ENCODE measurements at regions not wholly inside any gene's neighbourhood (a gene's known extent, or its start where the extent isn't known, plus 50 kb on each side); places are given as distances from the start of the nearest gene placed in this dataset.
"Not testable (repeated sequence)": the region's sequence is repeated elsewhere in the genome, so short reads cannot be mapped to it uniquely, and the experiment has no call there.

DNA sequence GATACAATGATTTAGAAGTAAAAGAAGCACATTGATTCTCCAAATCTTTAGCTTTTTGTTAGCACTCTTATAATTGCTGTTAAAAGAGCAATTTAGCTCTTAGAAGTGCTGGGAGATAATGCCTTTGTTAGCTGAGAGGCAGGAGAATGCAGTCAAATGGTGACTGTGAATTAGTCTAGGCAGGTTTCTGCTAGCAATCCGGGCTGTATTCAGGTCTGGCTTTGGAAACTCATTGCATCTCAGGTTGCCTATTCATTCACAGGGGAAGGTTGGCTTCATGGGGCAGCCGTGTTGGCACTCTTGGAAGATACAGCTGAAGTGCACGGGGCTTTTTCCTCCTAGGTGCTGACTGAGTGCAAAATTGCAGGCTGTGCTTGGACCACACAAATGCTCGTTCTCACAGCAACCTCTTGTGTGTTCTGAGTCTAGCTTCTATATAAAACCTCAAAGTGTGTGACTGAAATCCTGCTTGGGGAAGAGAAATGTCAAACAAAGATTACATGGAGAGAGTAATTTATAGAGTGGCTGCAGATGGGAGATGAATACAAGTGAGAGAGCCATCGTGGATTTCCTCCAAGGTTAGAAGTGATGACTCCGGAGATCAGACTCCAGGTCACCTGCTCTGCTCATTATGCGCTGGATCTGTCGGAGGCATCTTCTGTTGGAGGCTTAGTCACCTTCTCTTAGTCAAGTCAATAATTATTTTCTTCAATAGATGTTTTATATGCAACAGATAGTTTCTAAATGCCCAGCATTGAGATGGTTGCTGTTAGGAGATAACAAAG, 167.8 kb downstream of the PMAIP1 start:
- no peak for DNase-seq (ENCODE audit: extremely low read depth in 1 of 2, low read depth in 1 of 2)

DNA sequence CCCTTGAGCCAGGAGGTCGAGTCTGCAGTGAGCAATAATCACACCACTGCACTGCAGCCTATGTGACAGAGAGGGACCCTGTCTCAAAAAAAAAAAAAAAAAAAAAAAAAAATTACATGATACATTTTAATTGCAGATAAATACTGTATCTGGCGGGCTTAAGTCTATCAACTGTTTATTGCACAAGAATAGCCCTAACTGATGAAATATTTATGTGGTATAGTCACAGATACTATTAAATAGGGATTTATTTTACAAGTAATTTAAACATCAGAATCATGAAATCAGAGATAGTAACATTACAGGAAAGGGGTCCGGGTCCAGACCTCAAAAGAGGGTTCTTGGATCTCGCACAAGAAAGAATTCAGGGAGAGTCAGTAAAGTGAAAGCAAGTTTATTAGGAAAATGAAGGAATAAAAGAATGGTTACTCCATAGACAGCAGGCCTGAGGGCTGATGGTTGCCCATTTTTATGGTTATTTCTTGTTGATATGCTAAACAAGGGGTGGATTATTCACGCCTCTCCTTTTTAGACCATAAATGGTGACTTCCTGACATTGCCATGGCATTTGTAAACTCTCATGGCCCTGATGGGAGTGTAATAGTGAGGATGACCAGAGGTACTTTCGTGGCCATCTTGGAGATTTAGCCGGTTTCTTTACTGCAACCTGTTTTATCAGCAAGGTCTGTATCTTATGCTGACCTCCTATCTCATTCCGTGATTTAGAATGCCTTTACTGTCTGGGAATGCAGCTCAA, 166.6 kb downstream of the PMAIP1 start:
- no peak for DNase-seq (ENCODE audit: extremely low read depth in 1 of 2, low read depth in 1 of 2)

DNA sequence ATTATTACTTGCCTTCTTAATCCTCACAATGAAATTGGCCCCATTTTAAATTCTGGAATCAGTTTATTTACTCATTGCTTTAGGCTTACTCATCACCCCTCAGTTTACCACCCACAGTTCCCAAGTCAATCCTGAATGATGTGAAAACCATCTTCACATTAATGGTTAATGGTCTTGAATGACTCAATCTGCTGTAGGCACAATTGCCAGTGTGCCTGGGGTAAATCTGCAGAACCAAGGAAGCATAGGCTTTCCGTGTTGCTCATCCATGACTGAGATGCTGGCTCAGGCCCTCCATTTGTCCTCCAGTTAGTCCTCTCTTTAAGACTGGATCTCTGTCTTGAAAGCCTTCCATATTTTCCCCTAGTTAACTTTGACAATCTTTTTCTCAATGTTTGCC, 164.5 kb downstream of the PMAIP1 start:
- DNase-seq (ENCODE audit: extremely low read depth in 1 of 2, low read depth in 1 of 2) = no peak

DNA sequence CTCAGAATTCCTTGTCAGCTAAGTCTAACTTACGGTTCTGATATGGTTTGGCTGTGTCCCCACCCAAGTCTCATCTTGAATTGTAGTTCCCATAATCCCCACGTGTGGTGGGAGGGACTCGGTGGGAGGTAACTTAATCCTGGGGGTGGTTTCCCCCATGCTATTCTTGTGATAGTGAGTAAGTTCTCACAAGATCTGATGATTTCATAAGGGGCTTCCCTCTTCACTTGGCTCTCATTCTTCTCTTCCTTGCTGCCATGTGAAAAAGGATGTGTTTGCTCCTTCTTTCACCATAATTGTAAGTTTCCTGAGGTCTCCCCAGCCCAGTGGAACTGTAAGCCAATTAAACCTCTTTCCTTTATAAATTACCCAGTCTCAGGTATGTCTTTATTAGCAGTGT, 163.0 kb downstream of the PMAIP1 start:
- DNase-seq (ENCODE audit: extremely low read depth in 1 of 2, low read depth in 1 of 2) = not testable (repeated sequence)

DNA sequence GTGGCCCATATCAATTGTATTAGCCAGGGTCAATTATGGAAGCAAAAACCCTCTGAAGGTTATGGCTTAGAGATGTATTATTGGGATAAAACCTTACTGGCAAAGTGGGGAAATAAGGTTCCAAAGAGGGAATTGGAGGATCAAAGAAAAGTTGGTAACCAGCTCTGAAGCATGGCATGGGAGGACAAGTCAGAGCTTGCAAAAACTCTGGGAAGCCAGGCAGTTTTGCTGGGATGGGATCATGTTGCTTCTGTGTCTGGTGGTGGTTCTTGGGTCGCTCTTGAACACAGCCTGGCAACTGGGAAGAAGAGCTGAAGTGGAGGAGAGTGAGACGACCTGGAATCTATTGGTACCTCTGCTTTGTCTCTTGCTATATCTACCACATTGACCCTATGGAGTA, 162.6 kb downstream of the PMAIP1 start:
- no peak for DNase-seq (ENCODE audit: extremely low read depth in 1 of 2, low read depth in 1 of 2)

DNA sequence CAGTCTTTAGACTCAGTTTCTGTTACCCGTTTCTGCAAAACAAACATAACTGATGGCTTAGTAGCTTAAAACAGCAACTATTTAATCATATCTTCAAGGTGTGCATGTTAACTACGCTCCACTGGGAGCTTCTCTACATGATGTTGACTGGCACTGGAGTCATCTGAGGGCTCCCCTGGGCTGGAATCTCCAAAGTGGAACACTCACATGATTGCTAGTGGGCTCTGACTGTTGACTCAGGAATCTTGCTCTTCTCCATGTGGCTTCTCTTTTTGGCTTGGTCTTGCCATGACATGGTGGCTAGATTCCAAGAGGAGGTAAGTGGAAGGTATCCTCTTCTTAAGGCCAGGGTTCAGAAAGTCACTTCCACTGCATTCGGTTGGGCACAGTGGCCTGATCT, 160.8 kb downstream of the PMAIP1 start:
- DNase-seq (ENCODE audit: extremely low read depth in 1 of 2, low read depth in 1 of 2) = no peak

DNA sequence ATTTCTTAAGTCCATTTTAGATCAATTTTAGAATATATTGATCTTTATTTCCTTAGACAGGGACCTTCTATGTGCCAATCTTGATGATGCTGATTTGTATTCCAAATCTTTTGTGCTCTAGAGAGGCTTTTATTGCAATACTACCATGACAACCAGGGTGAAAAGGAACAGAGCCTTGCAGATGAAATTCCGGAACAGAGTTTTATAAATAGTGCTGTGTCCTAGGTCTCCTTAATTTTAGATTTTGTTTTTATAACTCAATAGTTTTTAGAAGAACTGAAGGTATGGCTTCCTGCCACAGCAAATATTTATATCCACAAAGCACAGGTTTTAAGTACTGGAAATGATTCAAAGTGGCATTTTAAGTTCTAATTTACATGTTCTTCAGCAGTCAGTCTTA, 160.2 kb downstream of the PMAIP1 start:
- no peak for DNase-seq (ENCODE audit: extremely low read depth in 1 of 2, low read depth in 1 of 2)

DNA sequence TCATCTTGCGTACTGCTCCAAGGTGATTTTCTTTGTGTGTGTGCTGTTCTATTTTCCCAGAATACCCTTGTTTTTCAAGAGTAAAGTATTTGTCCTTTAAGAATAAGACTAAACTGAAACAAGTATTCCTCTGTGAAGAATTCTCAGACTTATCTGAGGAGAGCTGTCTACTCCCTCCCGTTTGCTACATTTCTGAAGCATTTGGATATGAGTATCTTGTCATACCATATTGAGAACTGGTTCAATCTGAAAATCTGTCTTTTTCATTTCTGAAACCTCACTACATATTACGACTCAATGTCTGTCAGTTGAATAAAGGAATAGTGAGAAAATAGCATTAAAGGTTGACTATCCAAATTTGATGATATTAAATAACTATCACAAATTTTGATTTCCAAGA, 159.4 kb downstream of the PMAIP1 start:
- DNase-seq (ENCODE audit: extremely low read depth in 1 of 2, low read depth in 1 of 2) = no peak

DNA sequence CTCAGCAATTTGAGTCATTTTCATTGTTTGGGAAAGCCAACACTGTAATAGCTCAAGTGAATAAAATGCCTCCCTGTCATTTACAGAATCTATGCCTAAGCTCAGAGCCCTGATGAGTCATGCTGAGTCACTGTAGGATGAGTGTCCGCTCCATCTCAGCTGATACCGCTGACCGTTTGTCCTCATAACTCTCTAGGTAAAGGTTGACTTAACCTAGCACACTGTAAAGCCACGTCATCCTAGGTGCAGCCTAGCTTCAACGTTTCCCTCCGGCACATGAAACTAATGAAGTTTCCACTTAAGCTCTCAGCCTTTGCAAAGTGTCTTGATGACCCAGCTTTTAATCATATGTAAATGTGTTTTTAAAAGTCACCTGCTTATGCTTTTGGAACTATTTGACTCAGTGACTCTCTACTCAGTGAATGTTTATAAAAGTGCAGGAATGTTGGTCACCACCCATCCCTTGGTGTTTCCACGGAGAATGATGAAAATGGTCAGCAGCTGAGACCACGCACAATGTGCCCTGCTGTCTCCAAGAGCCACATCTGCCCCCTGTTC, 154.0 kb downstream of the PMAIP1 start:
- no peak for DNase-seq (ENCODE audit: extremely low read depth in 1 of 2, low read depth in 1 of 2)

DNA sequence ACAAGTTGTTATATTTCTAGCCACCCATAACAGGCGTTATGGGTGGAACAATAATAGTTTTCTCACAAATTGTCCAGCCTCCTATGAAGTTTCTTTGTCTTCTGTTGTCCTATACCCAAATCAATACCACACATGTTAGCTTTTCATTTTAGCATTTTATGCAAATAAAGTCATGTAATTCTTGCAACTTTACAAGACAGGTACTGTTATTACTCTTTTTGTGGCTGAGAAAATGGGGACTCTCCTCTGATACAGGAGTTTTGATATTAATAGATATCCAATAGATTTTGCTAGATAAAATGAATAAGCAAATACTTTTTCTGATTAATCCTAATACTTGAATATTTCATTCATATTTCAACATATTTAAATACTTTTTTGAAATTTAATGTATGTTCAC, 151.0 kb downstream of the PMAIP1 start:
- DNase-seq (ENCODE audit: extremely low read depth in 1 of 2, low read depth in 1 of 2) = no peak

DNA sequence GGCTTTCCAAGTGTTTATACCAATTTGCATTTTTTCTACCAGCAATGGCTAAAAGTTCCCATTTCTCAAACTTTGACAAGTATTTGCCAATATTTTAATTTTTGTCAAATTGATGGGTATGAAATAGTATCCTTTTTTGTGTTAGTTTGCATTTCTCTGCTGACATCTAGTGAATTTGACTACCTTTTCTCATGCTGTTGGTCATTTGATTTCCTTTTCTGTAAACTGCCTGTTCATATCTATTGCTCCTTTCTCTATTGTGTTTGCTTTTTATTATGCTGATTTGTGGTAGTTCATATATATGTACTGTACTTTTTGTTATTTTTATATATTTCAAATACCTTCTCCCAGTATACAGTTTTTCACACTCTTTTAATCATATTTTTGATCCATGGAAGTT, 149.4 kb downstream of the PMAIP1 start:
- no peak for DNase-seq (ENCODE audit: extremely low read depth in 1 of 2, low read depth in 1 of 2)

DNA sequence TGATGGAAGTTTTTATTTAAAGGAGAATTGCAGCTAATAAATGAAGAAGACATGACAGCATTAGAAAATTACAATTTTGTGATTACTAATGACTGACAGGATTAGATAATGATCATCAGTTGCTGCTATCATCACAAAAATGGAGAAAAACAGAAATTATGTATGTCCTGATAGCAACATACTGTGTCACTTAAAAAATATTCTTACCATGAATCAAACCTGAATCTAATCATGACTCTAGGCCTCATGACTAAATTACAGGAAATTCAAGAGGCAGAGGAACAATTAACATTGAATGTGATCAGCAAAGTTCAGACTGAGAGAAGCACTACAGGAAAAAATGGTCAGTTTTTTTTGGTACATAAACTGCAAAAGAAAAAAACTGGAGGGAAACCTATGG, 147.8 kb downstream of the PMAIP1 start:
- no peak for DNase-seq (ENCODE audit: extremely low read depth in 1 of 2, low read depth in 1 of 2)

DNA sequence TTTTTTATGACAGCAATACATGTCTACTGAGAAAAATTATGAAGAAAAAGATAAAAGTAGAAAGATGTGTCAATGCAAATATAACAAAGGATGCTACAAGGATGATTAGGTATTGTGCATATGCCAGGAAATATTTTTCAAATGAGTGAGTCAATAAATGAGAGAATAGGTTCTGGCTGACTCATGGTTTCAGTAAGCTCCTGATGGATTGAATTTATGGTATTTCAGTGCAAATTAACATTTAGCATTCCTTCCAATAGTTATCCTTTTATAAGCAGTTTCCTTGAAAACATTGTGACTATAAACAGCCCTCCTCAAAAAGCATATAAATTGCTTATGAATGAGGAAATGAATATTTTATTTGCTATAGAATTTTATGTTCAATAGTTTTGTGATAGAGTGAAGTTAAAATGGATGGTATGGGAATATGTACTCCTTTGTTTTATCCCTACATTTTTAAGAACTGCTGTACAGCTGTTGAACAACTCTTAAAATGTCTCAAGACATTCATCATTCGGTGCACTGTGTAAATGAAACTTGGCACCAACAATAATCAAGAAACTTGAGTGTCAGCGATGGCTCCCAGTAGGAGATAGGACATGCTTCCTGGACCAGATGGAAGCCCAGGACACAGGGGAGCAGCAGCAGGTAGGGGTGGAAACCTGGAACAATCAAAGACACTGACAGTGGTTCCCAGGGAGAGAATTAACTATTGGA, 144.7 kb downstream of the PMAIP1 start:
- no peak for DNase-seq (ENCODE audit: extremely low read depth in 1 of 2, low read depth in 1 of 2)

DNA sequence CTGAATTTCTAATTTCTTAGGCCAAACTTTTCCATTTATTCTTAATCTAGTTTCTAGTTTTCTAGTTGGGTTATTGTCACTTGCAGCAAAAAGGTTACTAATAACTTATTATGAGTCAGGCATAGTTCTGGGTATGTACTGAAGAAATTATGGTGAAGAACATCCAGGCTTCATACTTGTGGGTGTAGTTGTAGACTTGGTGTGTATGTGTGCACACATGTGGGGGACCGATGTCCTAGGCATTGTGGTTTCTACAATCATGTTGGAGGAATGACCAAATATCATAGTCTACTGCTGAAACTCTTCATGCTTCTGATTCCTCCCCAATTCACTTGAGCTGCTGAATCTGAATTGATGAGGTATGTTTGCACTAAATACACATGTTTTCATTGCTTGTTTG, 141.2 kb downstream of the PMAIP1 start:
- DNase-seq (ENCODE audit: extremely low read depth in 1 of 2, low read depth in 1 of 2) = no peak

DNA sequence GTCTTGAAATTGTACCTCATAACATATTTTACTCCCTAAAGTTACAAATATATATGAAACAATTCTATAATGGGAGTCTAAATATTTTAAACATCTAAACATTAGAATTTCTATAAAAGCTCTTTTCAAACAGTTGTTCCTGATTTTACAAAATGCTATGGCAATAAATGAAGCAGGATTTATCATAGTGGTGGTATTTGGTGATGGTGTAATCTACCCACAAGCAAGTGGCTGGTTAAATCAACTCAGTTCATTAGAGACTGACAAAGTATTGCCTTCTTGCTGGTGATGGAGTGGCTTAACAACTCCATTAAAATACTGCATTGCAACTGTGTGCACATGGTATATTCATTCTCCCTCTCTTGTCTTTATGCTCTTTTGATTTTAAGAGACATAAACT, 138.9 kb downstream of the PMAIP1 start:
- no peak for DNase-seq (ENCODE audit: extremely low read depth in 1 of 2, low read depth in 1 of 2)

DNA sequence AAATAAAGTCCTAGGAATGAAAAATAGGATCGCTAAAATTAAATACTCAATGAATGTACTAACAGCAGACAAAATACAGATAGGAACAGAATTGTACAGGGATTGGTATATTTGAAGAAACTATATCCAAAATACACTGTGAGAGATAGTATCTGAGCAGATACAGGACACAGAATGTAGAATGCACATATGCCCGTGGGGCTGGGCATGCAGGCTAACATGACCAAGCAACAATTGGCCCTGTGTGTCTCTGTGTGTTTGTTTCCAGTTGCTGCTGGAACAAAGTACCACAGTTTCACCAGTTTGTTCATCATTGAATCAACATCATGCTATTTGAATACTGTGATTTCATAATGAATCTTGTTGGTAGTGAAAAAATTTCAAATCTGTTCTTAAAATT, 127.6 kb downstream of the PMAIP1 start:
- no peak for DNase-seq (ENCODE audit: extremely low read depth in 1 of 2, low read depth in 1 of 2)

DNA sequence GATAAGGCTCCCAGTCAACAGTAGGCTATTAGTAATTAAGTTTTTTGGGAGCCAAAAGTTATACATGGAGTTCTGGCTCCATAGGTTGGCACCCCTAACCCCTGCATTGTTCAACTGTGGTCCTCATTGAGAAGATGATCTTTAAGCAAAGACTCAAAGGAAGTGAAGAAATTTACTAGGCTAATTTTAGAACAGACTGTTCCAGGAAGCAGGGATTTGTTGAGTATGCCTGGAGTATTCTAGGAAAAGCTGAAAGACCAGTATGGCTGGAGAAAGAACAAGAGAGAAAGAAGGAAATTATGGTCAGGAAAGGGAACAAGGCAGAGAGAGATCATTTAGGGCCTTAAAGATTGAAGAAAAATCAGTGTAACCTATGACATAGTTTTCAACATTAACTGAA, 125.1 kb downstream of the PMAIP1 start:
- no peak for DNase-seq (ENCODE audit: extremely low read depth in 1 of 2, low read depth in 1 of 2)

DNA sequence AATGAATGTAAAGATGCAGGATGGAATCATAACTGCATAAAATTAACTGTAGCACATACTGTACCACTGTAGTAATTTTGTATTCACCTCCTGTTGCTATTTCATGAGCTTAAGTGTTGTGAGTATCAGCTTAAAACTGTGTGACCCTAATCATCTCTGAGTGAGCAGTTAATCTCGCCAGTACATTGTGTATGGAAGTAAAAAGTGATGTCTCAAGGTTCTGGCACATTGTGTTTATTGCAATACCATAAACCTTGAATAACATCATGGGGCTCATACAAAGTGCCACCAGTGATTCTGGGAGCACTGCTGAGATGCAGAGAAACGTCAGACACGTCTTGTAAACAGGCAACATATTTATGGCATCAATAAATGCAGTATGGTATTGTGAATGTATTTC, 124.5 kb downstream of the PMAIP1 start:
- DNase-seq (ENCODE audit: extremely low read depth in 1 of 2, low read depth in 1 of 2) = no peak

DNA sequence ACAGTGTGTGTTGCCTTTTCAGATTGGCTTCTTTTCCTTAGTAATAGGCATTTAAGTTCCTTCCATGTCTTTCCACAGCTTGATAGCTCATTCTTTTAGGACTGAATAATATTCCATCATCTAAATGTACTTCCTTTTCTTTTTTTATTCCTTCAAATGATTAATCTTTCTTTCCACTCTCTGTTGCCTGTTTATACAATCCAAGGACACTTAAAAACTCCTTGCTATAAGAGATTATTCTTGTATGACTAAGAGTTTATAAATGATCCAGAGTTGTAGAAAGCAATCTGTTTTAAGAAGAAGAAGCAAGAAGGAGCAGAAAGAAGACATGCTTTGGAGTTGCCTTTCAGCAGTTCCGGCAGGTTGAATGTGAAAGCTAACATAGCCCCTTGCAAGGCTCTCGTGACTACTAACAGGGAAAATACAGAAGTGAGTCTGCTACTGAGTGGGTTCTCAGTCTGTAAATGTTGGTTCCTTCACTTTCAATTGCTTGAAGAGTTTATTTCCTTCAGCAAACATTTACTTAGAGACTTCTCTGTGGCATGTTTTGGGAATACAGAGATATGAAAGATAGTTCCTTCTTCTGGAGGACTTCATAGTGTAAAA, 123.0 kb downstream of the PMAIP1 start:
- no peak for DNase-seq (ENCODE audit: extremely low read depth in 1 of 2, low read depth in 1 of 2)

DNA sequence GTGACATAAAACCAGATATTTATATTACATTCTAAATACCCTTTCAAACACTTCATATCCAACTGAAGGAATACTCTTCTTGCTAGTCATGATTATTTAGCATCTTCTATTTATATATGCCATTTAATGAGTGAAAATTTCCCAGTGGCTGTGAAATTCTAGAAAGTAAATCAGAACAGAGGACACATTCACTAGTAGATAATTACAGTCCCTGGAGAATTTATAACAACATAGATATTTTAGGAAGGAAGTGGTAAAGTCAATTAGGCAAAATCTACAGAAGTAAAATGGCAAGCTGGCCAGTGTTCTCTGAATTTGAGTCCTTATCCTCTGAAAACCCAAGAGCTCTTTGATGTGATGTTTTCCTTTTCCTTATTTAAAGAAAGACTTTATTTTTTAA, 121.8 kb downstream of the PMAIP1 start:
- DNase-seq (ENCODE audit: extremely low read depth in 1 of 2, low read depth in 1 of 2) = no peak

All from stimulated activated CD8-positive, alpha-beta memory T cell treated with anti-CD3 and anti-CD28 coated beads, Interleukin-7, amount 100 ng/mL, for 48 hours (primary cell).